ENCODE measurements at regions not wholly inside any gene's neighbourhood (a gene's known extent, or its start where the extent isn't known, plus 50 kb on each side); places are given as distances from the start of the nearest gene placed in this dataset.

- DNase-seq (ENCODE audit: low spot score) (no peak), ATAC-seq (no peak)
- POLR2A ChIA-PET: interaction anchor here (0.6 kb wide), 1 partner anchor 88 kb away, joined by 4 read pairs; no protein-coding TSS in a partner anchor
- Mint-ChIP-seq H3K27me3 (ENCODE audit: low read depth) (peaks cover 6% of the 10 kb centered on the region), H3K27ac (no peak overlapping the region), H3K4me1 (peaks cover 5% of the 10 kb centered on the region), H3K4me3 (no peak overlapping the region), H3K9me3 (no peaks in the 10 kb centered on the region; the same call in 1 of the 2 replicates), H3K36me3 (no peaks in the 10 kb centered on the region)
- CTCF ChIA-PET: interaction anchor here (2.0 to 2.3 kb wide), 2 partner anchors 28 to 254 kb away, joined by 7 to 14 read pairs; no protein-coding TSS in a partner anchor
- no peak for TF ChIP-seq KAT7 (CRISPR knock-in tag; IDR thresholded peaks at IDR 0.05; ENCODE audit: borderline replicate concordance)
- TF ChIP-seq NR1H2 (CRISPR knock-in tag; IDR thresholded peaks at IDR 0.05): no peak
- TF ChIP-seq FOXK1 (CRISPR knock-in tag; IDR thresholded peaks at IDR 0.05): no peak
- no peak for TF ChIP-seq ATF2 (CRISPR knock-in tag; IDR thresholded peaks at IDR 0.05; ENCODE audit: borderline replicate concordance, low read depth)
- no peak for TF ChIP-seq ZNF671 (CRISPR knock-in tag; IDR thresholded peaks at IDR 0.05)
- no peak for TF ChIP-seq USF1 (CRISPR knock-in tag; IDR thresholded peaks at IDR 0.05)
- no peak for TF ChIP-seq PRDM15 (CRISPR knock-in tag; IDR thresholded peaks at IDR 0.05)
- TF ChIP-seq ZNF281 (CRISPR knock-in tag; IDR thresholded peaks at IDR 0.05): no peak
- no peak for TF ChIP-seq ELF4 (CRISPR knock-in tag; IDR thresholded peaks at IDR 0.05; ENCODE audit: low read depth)
- TF ChIP-seq ZSCAN18 (CRISPR knock-in tag; IDR thresholded peaks at IDR 0.05): no peak
- no peak for TF ChIP-seq NR2C2 (CRISPR knock-in tag; IDR thresholded peaks at IDR 0.05)
- TF ChIP-seq ZNF396 (CRISPR knock-in tag; IDR thresholded peaks at IDR 0.05; ENCODE audit: borderline replicate concordance): no peak
Measured at GRCh38 chr10:117471344-117471874, 71.1 kb upstream of the EMX2 start.

GRCh38 chr10:117470733-117471132, 71.8 kb upstream of the EMX2 start:
- Mint-ChIP-seq H3K9me3 (no peaks in the 10 kb centered on the region; the same call in 1 of the 2 replicates), H3K27me3 (ENCODE audit: low read depth) (peaks cover 6% of the 10 kb centered on the region), H3K4me1 (peaks cover 10% of the 10 kb centered on the region), H3K27ac (no peak overlapping the region), H3K4me3 (no peak overlapping the region), H3K36me3 (no peaks in the 10 kb centered on the region)
- CTCF ChIA-PET: no interaction called here
- no peak for ATAC-seq
- DNase-seq (ENCODE audit: low spot score): no peak
- POLR2A ChIA-PET: no interaction called here
- TF ChIP-seq KAT7 (CRISPR knock-in tag; IDR thresholded peaks at IDR 0.05; ENCODE audit: borderline replicate concordance) (no peak), PRRX2 (CRISPR knock-in tag; IDR thresholded peaks at IDR 0.05) (no peak), MYBL2 (CRISPR knock-in tag; IDR thresholded peaks at IDR 0.05) (no peak), OVOL2 (CRISPR knock-in tag; IDR thresholded peaks at IDR 0.05; ENCODE audit: borderline replicate concordance) (no peak), E2F5 (CRISPR knock-in tag; IDR thresholded peaks at IDR 0.05) (no peak), ATF2 (CRISPR knock-in tag; IDR thresholded peaks at IDR 0.05; ENCODE audit: borderline replicate concordance, low read depth) (no peak), ZNF317 (CRISPR knock-in tag; IDR thresholded peaks at IDR 0.05; ENCODE audit: borderline replicate concordance, low read depth) (no peak), RELA (CRISPR knock-in tag; IDR thresholded peaks at IDR 0.05; ENCODE audit: borderline replicate concordance) (no peak), PREB (CRISPR knock-in tag; IDR thresholded peaks at IDR 0.05; ENCODE audit: borderline replicate concordance) (no peak)
